ENCODE measurements at regions not wholly inside any gene's neighbourhood (a gene's known extent, or its start where the extent isn't known, plus 50 kb on each side); places are given as distances from the start of the nearest gene placed in this dataset.
"Not testable (repeated sequence)": the region's sequence is repeated elsewhere in the genome, so short reads cannot be mapped to it uniquely, and the experiment has no call there.

GRCh38 chr10:37441224-37441623 lies 315.8 kb downstream of the ANKRD30A start:
- not testable (repeated sequence) for DNase-seq

- no peak for DNase-seq
Observed at GRCh38 chr10:37439826-37440225, 314.4 kb downstream of the ANKRD30A start.

GRCh38 chr10:37436357-37436756 lies 311.0 kb downstream of the ANKRD30A start:
- DNase-seq, result no peak

- peak; percentile 1 for DNase-seq
Observed at GRCh38 chr10:37434091-37434490, 308.7 kb downstream of the ANKRD30A start.
